PC-9 (cell line): ENCODE measurements at regions not wholly inside any gene's neighbourhood (a gene's known extent, or its start where the extent isn't known, plus 50 kb on each side); places are given as distances from the start of the nearest gene placed in this dataset.

Source experiments
- CTCF ChIP-seq: fragments of 200-600 bp; sonication (generic); conservative IDR thresholded peaks from 2 replicates; pipeline ENCODE4 v1.6.1; 2017; ENCODE audit warnings: mixed run types, antibody characterized with exemption, mild to moderate bottlenecking, moderate library complexity
- EZH2 ChIP-seq: fragments of 200-600 bp; sonication (generic); IDR thresholded peaks from 2 replicates; pipeline ENCODE4 v1.8.0; 2017; ENCODE audit warnings: antibody characterized with exemption, low read depth

- TF ChIP-seq CTCF (no peak), EZH2 (no peak)
Observed at GRCh38 chr2:15790326-15790725, 150.0 kb upstream of the MYCN start.
